KOPT-K1 (cell line): ENCODE measurements at regions not wholly inside any gene's neighbourhood (a gene's known extent, or its start where the extent isn't known, plus 50 kb on each side); places are given as distances from the start of the nearest gene placed in this dataset.

ENCODE experiments used
- H3K27ac ChIP-seq: fragments of 200-600 bp; sonication (generic); 2 replicates; pipeline ENCODE4 v1.5.1; 2016; ENCODE audit warnings: antibody characterized with exemption, mild to moderate bottlenecking, low read depth, low read length; ENCODE audit not compliant: poor library complexity, severe bottlenecking
- H3K36me3 ChIP-seq: fragments of 200-600 bp; sonication (generic); 2 replicates; pipeline ENCODE4 v1.5.1; 2017; ENCODE audit warnings: antibody characterized with exemption, mild to moderate bottlenecking, low read length, moderate library complexity; ENCODE audit not compliant: insufficient read depth
- H3K9me3 ChIP-seq: fragments of 200-600 bp; sonication (generic); 2 replicates; pipeline ENCODE4 v1.5.1; 2017; ENCODE audit warnings: antibody characterized with exemption, low read length, mild to moderate bottlenecking; ENCODE audit not compliant: insufficient read depth, poor library complexity, severe bottlenecking

GRCh38 chr18:39752351-39752750 is 2186.8 kb upstream of the CELF4 start:
- Histone ChIP-seq H3K27ac (no peak overlapping the region), H3K36me3 (peaks cover 11% of the 10 kb centered on the region; the same call in 1 of the 2 replicates), H3K9me3 (peaks cover 27% of the 10 kb centered on the region)

GRCh38 chr18:39751921-39752320 is 2186.3 kb upstream of the CELF4 start:
- Histone ChIP-seq H3K27ac (no peak overlapping the region), H3K36me3 (peaks cover 11% of the 10 kb centered on the region; the same call in 1 of the 2 replicates), H3K9me3 (peaks cover 27% of the 10 kb centered on the region)

GRCh38 chr18:39751161-39751560 is 2185.6 kb upstream of the CELF4 start:
- H3K9me3 ChIP-seq, result peaks cover 27% of the 10 kb centered on the region
- peaks cover 11% of the 10 kb centered on the region; the same call in 1 of the 2 replicates for H3K36me3 ChIP-seq
- H3K27ac ChIP-seq, result no peak overlapping the region

- no peak overlapping the region for H3K27ac ChIP-seq
- H3K36me3 ChIP-seq, result peaks cover 11% of the 10 kb centered on the region; the same call in 1 of the 2 replicates
- peaks cover 27% of the 10 kb centered on the region for H3K9me3 ChIP-seq
Measured at GRCh38 chr18:39749154-39749553, 2183.6 kb upstream of the CELF4 start.

GRCh38 chr18:39748727-39749126 is 2183.1 kb upstream of the CELF4 start:
- no peak overlapping the region for H3K27ac ChIP-seq
- peaks cover 11% of the 10 kb centered on the region; the same call in 1 of the 2 replicates for H3K36me3 ChIP-seq
- H3K9me3 ChIP-seq, result peaks cover 27% of the 10 kb centered on the region

- peaks cover 11% of the 10 kb centered on the region; the same call in 1 of the 2 replicates for H3K36me3 ChIP-seq
- H3K9me3 ChIP-seq, result peaks cover 20% of the 10 kb centered on the region
- H3K27ac ChIP-seq, result no peak overlapping the region
Measured at GRCh38 chr18:39746201-39746600, 2180.6 kb upstream of the CELF4 start.

GRCh38 chr18:39743463-39743862 is 2177.9 kb upstream of the CELF4 start:
- Histone ChIP-seq H3K9me3 (no peaks in the 10 kb centered on the region), H3K27ac (no peak overlapping the region), H3K36me3 (no peaks in the 10 kb centered on the region)

- no peak overlapping the region for H3K27ac ChIP-seq
- no peaks in the 10 kb centered on the region for H3K9me3 ChIP-seq
- no peaks in the 10 kb centered on the region for H3K36me3 ChIP-seq
Measured at GRCh38 chr18:39741755-39742466, 2176.3 kb upstream of the CELF4 start.

GRCh38 chr18:39737869-39738268 is 2172.3 kb upstream of the CELF4 start:
- Histone ChIP-seq H3K36me3 (no peaks in the 10 kb centered on the region), H3K9me3 (no peaks in the 10 kb centered on the region), H3K27ac (no peak overlapping the region)

GRCh38 chr18:39732918-39733317 is 2167.3 kb upstream of the CELF4 start:
- Histone ChIP-seq H3K36me3 (no peaks in the 10 kb centered on the region), H3K27ac (no peak overlapping the region), H3K9me3 (no peaks in the 10 kb centered on the region)

- no peak overlapping the region for H3K27ac ChIP-seq
- no peaks in the 10 kb centered on the region for H3K36me3 ChIP-seq
Measured at GRCh38 chr18:39730606-39731005, 2165.0 kb upstream of the CELF4 start.

GRCh38 chr18:39724652-39725051 is 2159.1 kb upstream of the CELF4 start:
- Histone ChIP-seq H3K36me3 (no peaks in the 10 kb centered on the region), H3K9me3 (no peaks in the 10 kb centered on the region), H3K27ac (no peak overlapping the region)

More at GRCh38 chr18:39730606-39731005, 2165.0 kb upstream of the CELF4 start:
- no peaks in the 10 kb centered on the region for H3K9me3 ChIP-seq

- Histone ChIP-seq H3K9me3 (no peaks in the 10 kb centered on the region), H3K27ac (no peak overlapping the region), H3K36me3 (no peaks in the 10 kb centered on the region)
Measured at GRCh38 chr18:39721712-39722111, 2156.1 kb upstream of the CELF4 start.

- no peaks in the 10 kb centered on the region for H3K9me3 ChIP-seq
- no peaks in the 10 kb centered on the region for H3K36me3 ChIP-seq
- H3K27ac ChIP-seq, result no peak overlapping the region
Measured at GRCh38 chr18:39713961-39714360, 2148.4 kb upstream of the CELF4 start.

- Histone ChIP-seq H3K36me3 (no peaks in the 10 kb centered on the region), H3K27ac (no peak overlapping the region), H3K9me3 (no peaks in the 10 kb centered on the region)
Measured at GRCh38 chr18:39711701-39712100, 2146.1 kb upstream of the CELF4 start.

- Histone ChIP-seq H3K36me3 (no peaks in the 10 kb centered on the region), H3K27ac (no peak overlapping the region), H3K9me3 (no peaks in the 10 kb centered on the region)
Measured at GRCh38 chr18:39705362-39705761, 2139.8 kb upstream of the CELF4 start.
